PC-3 (cell line): ENCODE measurements at regions not wholly inside any gene's neighbourhood (a gene's known extent, or its start where the extent isn't known, plus 50 kb on each side); places are given as distances from the start of the nearest gene placed in this dataset.

ENCODE experiments used
- EZH2phosphoT487 ChIP-seq: fragments of 300-600 bp; sonication (generic); IDR thresholded peaks from 2 replicates; pipeline ENCODE4 v1.6.1; 2018; ENCODE audit warnings: mild to moderate bottlenecking, antibody characterized with exemption, low read length, borderline replicate concordance
- TF ChIP-seq, protein P1 (sequence below): fragments of 300-600 bp; sonication (generic); conservative IDR thresholded peaks from 2 replicates; pipeline ENCODE4 v1.5.1; 2017; ENCODE audit warnings: antibody characterized with exemption, low read depth, mild to moderate bottlenecking, low read length

DNA sequence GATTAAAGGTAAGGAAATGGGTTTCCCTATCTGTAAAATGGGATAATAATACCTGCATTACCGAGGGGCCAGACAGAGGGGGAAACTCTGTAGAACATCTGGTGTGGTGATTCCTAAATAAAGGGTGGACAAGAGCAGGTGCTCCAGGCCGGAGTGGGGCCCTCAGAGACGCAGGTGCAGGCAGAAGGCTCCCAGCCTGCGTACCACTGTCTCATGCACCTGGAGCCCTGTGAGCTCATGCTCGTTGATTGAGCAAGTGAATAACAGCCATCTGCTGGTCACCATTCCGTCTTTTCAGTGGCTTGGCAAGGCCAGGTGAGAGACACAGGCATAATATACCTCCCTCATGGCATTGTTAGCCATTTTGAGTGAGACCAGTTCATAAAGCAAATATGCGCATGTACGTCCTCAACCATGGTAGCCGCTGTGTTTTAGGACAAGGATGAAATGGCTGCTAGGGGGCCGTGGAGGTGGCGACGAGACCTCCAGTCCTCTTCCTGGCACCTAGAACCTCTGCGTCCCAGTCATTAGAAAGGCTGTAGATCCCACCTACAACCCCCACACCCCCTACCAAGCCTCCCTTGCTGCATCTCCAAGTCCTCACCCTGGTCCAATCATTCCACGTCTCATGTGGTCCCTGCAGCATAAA lies 198.0 kb upstream of the MVB12B start:
- TF ChIP-seq, protein P1, sequence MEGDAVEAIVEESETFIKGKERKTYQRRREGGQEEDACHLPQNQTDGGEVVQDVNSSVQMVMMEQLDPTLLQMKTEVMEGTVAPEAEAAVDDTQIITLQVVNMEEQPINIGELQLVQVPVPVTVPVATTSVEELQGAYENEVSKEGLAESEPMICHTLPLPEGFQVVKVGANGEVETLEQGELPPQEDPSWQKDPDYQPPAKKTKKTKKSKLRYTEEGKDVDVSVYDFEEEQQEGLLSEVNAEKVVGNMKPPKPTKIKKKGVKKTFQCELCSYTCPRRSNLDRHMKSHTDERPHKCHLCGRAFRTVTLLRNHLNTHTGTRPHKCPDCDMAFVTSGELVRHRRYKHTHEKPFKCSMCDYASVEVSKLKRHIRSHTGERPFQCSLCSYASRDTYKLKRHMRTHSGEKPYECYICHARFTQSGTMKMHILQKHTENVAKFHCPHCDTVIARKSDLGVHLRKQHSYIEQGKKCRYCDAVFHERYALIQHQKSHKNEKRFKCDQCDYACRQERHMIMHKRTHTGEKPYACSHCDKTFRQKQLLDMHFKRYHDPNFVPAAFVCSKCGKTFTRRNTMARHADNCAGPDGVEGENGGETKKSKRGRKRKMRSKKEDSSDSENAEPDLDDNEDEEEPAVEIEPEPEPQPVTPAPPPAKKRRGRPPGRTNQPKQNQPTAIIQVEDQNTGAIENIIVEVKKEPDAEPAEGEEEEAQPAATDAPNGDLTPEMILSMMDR = no peak
- no peak for TF ChIP-seq EZH2phosphoT487
